B cell (primary cell): ENCODE measurements at regions not wholly inside any gene's neighbourhood (a gene's known extent, or its start where the extent isn't known, plus 50 kb on each side); places are given as distances from the start of the nearest gene placed in this dataset.

ENCODE experiments used
- ATAC-seq: fragments of 200-7000 bp; cut with Tn5 transposase; one replicate; pipeline ENCODE4 v1.10.0; 2021; ENCODE audit warnings: low read depth, mild to moderate bottlenecking, moderate number of reproducible peaks, moderate library complexity
- CTCF ChIA-PET: fragments of 350-600 bp; sonication (Branson Sonifier 250); formaldehyde crosslinking; loops from one replicate; lab custom pipeline; 2021; ENCODE audit warnings: antibody characterized with exemption, inconsistent platforms; lab: Charles Lee
- POLR2A ChIA-PET: fragments of 350-600 bp; sonication (Branson Sonifier 250); formaldehyde crosslinking; loops from one replicate; lab custom pipeline; 2021; ENCODE audit warnings: antibody characterized with exemption; lab: Charles Lee
- DNase-seq: peaks from one replicate; pipeline ENCODE4 v3.0.0; 2013
- H2AFZ ChIP-seq: 2 replicates; pipeline ENCODE4 v1.6.1; 2012; ENCODE audit warnings: mild to moderate bottlenecking, low read depth, low read length; ENCODE audit not compliant: insufficient read depth, poor library complexity, severe bottlenecking
- H3K27ac ChIP-seq, 2 donors: 1 replicate in 1 of 2; 2 replicates in 1 of 2; pipeline ENCODE4 v1.5.1; 2012 to 2013; ENCODE audit warnings: low read length in 2 of 2, mild to moderate bottlenecking in 2 of 2, moderate library complexity in 1 of 2
- H3K27me3 ChIP-seq, 4 experiments: fragments of 200-600 bp in 1 of 4; sonication (generic) in 1 of 4; replicated peaks in 1 of 4; 1 replicate in 2 of 4; 2 replicates in 2 of 4; pipeline versions ENCODE4 v1.6.1 to v1.7.0; 2013 to 2016; ENCODE audit warnings: low read length in 3 of 4, mild to moderate bottlenecking in 2 of 4, mixed read lengths in 1 of 4, moderate library complexity in 1 of 4; ENCODE audit not compliant: insufficient read depth in 4 of 4, control insufficient read depth in 3 of 4; ENCODE audit errors: control extremely low read depth in 1 of 4
- H3K36me3 ChIP-seq, 2 experiments: replicated peaks in 1 of 2; 1 replicate in 1 of 2; 2 replicates in 1 of 2; pipeline versions ENCODE4 v1.6.1 to v1.7.1; 2013; ENCODE audit warnings: low read length in 1 of 2; ENCODE audit not compliant: insufficient read depth in 2 of 2, control insufficient read depth in 1 of 2; ENCODE audit errors: control extremely low read depth in 1 of 2, extremely low read depth in 1 of 2
- H3K4me1 ChIP-seq, 2 donors: fragments of 200-600 bp in 1 of 2; sonication (generic) in 1 of 2; 1 replicate in 1 of 2; 2 replicates in 1 of 2; pipeline versions ENCODE4 v1.5.1 to v1.6.1; 2013 to 2017; ENCODE audit warnings: low read length in 2 of 2; ENCODE audit not compliant: control insufficient read depth in 2 of 2, insufficient read depth in 2 of 2
- H3K4me2 ChIP-seq: replicated peaks from 2 replicates; pipeline ENCODE3; 2012; ENCODE audit warnings: mild to moderate bottlenecking, low read depth, low read length; ENCODE audit not compliant: poor library complexity, severe bottlenecking
- H3K4me3 ChIP-seq, 5 experiments: fragments of 200-600 bp in 1 of 5; sonication (generic) in 1 of 5; 1 replicate in 3 of 5; 2 replicates in 2 of 5; pipeline versions ENCODE4 v1.5.1 to v1.7.0; 2011 to 2016; ENCODE audit warnings: low read length in 4 of 5, mild to moderate bottlenecking in 4 of 5, low read depth in 2 of 5, control low read depth in 1 of 5, moderate library complexity in 1 of 5; ENCODE audit not compliant: insufficient read depth in 1 of 5; ENCODE audit errors: control extremely low read depth in 1 of 5, extremely low read depth in 1 of 5
- H3K79me2 ChIP-seq: fragments of 200-600 bp; sonication (generic); one replicate; pipeline ENCODE4 v1.6.0; 2016; ENCODE audit warnings: low read length; ENCODE audit not compliant: control insufficient read depth, insufficient read depth
- H3K9ac ChIP-seq: fragments of 200-600 bp; sonication (generic); 2 replicates; pipeline ENCODE4 v1.6.1; 2017; ENCODE audit warnings: mild to moderate bottlenecking, low read length, moderate library complexity
- H3K9me3 ChIP-seq, 3 donors: one replicate each; pipeline versions ENCODE4 v1.6.1 to v1.7.1; 2013; ENCODE audit warnings: low read length in 2 of 3; ENCODE audit not compliant: control insufficient read depth in 2 of 3, insufficient read depth in 1 of 3; ENCODE audit errors: control extremely low read depth in 1 of 3
- H4K20me1 ChIP-seq: 2 replicates; pipeline ENCODE4 v1.6.0; 2012; ENCODE audit warnings: mild to moderate bottlenecking, low read length; ENCODE audit not compliant: insufficient read depth, control insufficient read depth, poor library complexity, severe bottlenecking
- H3K27ac Mint-ChIP-seq: one replicate; pipeline ENCODE4 v1.8.0; 2021; ENCODE audit warnings: mixed read lengths
- H3K27me3 Mint-ChIP-seq: one replicate; pipeline ENCODE4 v1.8.0; 2021; ENCODE audit warnings: mixed read lengths
- H3K4me1 Mint-ChIP-seq: one replicate; pipeline ENCODE4 v1.8.0; 2021; ENCODE audit warnings: mixed read lengths
- H3K4me3 Mint-ChIP-seq: one replicate; pipeline ENCODE4 v1.8.0; 2021; ENCODE audit warnings: mixed read lengths
- H3K9me3 Mint-ChIP-seq: one replicate; pipeline ENCODE4 v1.8.0; 2022; ENCODE audit warnings: mixed read lengths; ENCODE audit not compliant: insufficient read depth
- EZH2 ChIP-seq: IDR thresholded peaks from 2 replicates; pipeline ENCODE4 v1.6.1; 2012; ENCODE audit warnings: borderline replicate concordance, low read depth, mild to moderate bottlenecking, moderate library complexity, low read length; ENCODE audit not compliant: insufficient read depth, poor library complexity, severe bottlenecking
- WGBS: methylation state at CpG from one replicate; pipeline ENCODE4 v1.1.5; 2013; ENCODE audit warnings: missing lambda C conversion rate; ENCODE audit not compliant: insufficient coverage; 5-methylcytosine and 5-hydroxymethylcytosine counted together
- intact Hi-C: fragments of 100-400 bp; cut with micrococcal nuclease; formaldehyde crosslinking; loops from one replicate; pipeline ENCODE4 v1.10.0; 2022
- TF ChIP-seq, protein P1 (sequence below): fragments of 200-600 bp; IDR thresholded peaks from one replicate; pipeline ENCODE4 v1.8.0; 2022; ENCODE audit warnings: antibody characterized with exemption, mild to moderate bottlenecking

DNA sequence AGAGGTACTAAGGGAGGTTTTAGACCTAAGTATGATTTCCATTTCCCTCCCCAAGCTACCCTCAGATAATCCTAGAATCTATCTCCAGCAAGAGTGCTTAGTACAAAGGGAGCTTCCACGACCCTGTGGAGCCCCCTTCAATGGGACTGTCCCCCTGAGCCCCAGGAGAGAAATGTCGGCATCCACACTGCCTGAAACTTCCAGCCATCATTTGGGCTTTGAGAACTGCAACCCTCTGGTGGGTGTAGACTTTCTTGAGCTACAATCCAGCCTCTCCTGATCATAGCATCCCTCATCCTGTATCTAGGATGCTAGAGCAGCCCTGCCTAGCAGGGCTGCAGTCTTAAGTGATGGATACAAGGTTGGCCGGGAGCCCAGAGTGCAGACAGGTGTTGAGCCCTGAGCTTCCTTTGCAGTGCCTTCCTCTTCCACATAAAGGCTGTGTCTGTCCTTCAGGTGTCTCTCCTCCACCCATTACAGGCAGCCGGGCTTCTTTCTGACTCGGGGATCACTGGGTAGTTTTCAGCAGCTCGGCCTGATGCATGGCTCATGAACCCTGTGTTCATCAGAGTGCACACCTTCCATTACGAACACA is 424.5 kb downstream of the PREX1 start:
- ATAC-seq (no peak), DNase-seq (no peak)
- Histone ChIP-seq H3K27me3 (peaks cover 0 to 9% (median 1%) of the 10 kb centered on the region in 4 experiments), H3K4me1 (no peaks in the 10 kb centered on the region), H3K79me2 (no peaks in the 10 kb centered on the region), H4K20me1 (no peaks in the 10 kb centered on the region), H3K4me3 (no peak overlapping the region), H2AFZ (no peak overlapping the region), H3K27ac (no peak overlapping the region), H3K4me2 (no peak overlapping the region), H3K9ac (no peak overlapping the region), H3K9me3 (no peaks in the 10 kb centered on the region), H3K36me3 (no peaks in the 10 kb centered on the region)
- peaks cover 35% of the 10 kb centered on the region for H3K27me3 Mint-ChIP-seq
- CTCF ChIA-PET, result interaction anchor here (1.2 kb wide), 1 partner anchor 9 kb away, joined by 3 read pairs; no protein-coding TSS in a partner anchor
- 64% methylated on average over 5 of the region's 7 CpGs for WGBS
- H3K4me3 Mint-ChIP-seq, result no peak overlapping the region
- H3K9me3 Mint-ChIP-seq, result no peaks in the 10 kb centered on the region
- intact Hi-C loops, result no loop called here
- no peak overlapping the region for H3K27ac Mint-ChIP-seq
- TF ChIP-seq EZH2, result no peak
- TF ChIP-seq, protein P1, sequence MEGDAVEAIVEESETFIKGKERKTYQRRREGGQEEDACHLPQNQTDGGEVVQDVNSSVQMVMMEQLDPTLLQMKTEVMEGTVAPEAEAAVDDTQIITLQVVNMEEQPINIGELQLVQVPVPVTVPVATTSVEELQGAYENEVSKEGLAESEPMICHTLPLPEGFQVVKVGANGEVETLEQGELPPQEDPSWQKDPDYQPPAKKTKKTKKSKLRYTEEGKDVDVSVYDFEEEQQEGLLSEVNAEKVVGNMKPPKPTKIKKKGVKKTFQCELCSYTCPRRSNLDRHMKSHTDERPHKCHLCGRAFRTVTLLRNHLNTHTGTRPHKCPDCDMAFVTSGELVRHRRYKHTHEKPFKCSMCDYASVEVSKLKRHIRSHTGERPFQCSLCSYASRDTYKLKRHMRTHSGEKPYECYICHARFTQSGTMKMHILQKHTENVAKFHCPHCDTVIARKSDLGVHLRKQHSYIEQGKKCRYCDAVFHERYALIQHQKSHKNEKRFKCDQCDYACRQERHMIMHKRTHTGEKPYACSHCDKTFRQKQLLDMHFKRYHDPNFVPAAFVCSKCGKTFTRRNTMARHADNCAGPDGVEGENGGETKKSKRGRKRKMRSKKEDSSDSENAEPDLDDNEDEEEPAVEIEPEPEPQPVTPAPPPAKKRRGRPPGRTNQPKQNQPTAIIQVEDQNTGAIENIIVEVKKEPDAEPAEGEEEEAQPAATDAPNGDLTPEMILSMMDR, result no peak
- H3K4me1 Mint-ChIP-seq, result no peaks in the 10 kb centered on the region
- POLR2A ChIA-PET, result interaction anchor here (0.6 kb wide), 1 partner anchor 1080 kb away, joined by 8 read pairs; no protein-coding TSS in a partner anchor

DNA sequence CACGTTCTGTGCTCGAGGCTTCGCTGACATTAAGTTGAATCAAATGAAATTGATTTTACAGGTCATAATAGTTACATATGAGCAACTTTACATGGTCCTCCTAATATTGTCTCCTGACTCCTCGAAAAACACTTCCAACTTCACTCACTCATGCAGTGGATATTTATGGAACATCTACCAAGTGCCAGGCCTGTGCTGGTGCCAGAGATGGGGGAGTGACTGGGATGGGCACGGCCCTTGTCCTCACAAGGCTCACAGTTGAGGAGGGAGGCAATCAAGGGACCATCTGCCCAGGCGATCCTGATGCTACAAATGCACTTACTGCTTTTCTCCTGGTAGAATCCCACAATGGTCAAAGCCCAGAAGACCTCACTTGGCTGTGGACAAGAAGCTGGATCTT is 426.4 kb downstream of the PREX1 start:
- Histone ChIP-seq H3K27me3 (peaks cover 0 to 12% (median 1%) of the 10 kb centered on the region in 4 experiments), H2AFZ (no peak overlapping the region), H3K9ac (no peak overlapping the region), H3K4me1 (no peaks in the 10 kb centered on the region), H4K20me1 (no peaks in the 10 kb centered on the region), H3K79me2 (no peaks in the 10 kb centered on the region), H3K4me2 (no peak overlapping the region), H3K9me3 (no peaks in the 10 kb centered on the region), H3K27ac (no peak overlapping the region), H3K36me3 (no peaks in the 10 kb centered on the region), H3K4me3 (no peak overlapping the region)
- intact Hi-C loops, result no loop called here
- ATAC-seq (no peak), DNase-seq (no peak)
- H3K4me1 Mint-ChIP-seq, result no peaks in the 10 kb centered on the region
- TF ChIP-seq, protein P1, result no peak
- TF ChIP-seq EZH2, result no peak
- POLR2A ChIA-PET, result no interaction called here
- peaks cover 40% of the 10 kb centered on the region for H3K27me3 Mint-ChIP-seq
- H3K4me3 Mint-ChIP-seq, result no peak overlapping the region
- WGBS, result 77% methylated on average over 2 of the region's 6 CpGs
- H3K9me3 Mint-ChIP-seq, result no peaks in the 10 kb centered on the region
- CTCF ChIA-PET, result no interaction called here
- H3K27ac Mint-ChIP-seq, result no peak overlapping the region
